Psoas muscle (tissue), 7 donors: ENCODE measurements at regions not wholly inside any gene's neighbourhood (a gene's known extent, or its start where the extent isn't known, plus 50 kb on each side); places are given as distances from the start of the nearest gene placed in this dataset.

Experiments
- ATAC-seq, 4 donors: fragments of 200-7000 bp; cut with Tn5 transposase; one replicate each; pipeline ENCODE4 v1.9.1; 2020; ENCODE audit warnings: moderate library complexity in 3 of 4, mild to moderate bottlenecking in 2 of 4
- DNase-seq, 2 donors: peaks; one replicate each; pipeline ENCODE4 v3.0.0-alpha.2; 2020
- H3K27ac ChIP-seq: fragments of 200-600 bp; one replicate; pipeline ENCODE4 v1.8.0; 2022
- H3K27me3 ChIP-seq, 3 donors: fragments of 200-600 bp in 1 of 3; one replicate each; pipeline versions ENCODE4 v1.6.1 to v1.8.0; 2013 to 2022; ENCODE audit warnings: low read length in 2 of 3, mild to moderate bottlenecking in 2 of 3, moderate library complexity in 1 of 3; ENCODE audit not compliant: insufficient read depth in 3 of 3
- H3K36me3 ChIP-seq, 2 donors: fragments of 200-600 bp in 1 of 2; one replicate each; pipeline versions ENCODE4 v1.6.1 to v1.8.0; 2013 to 2022; ENCODE audit warnings: low read depth in 1 of 2, mild to moderate bottlenecking in 1 of 2, moderate library complexity in 1 of 2; ENCODE audit not compliant: insufficient read depth in 1 of 2
- H3K4me1 ChIP-seq: fragments of 200-600 bp; one replicate; pipeline ENCODE4 v1.8.0; 2022
- H3K4me3 ChIP-seq: fragments of 200-600 bp; one replicate; pipeline ENCODE4 v1.8.0; 2022; ENCODE audit warnings: mild to moderate bottlenecking
- H3K9me3 ChIP-seq: fragments of 200-600 bp; one replicate; pipeline ENCODE4 v1.8.0; 2022
- WGBS, 3 donors: extraction: QIAGEN DNeasy Blood & Tissue Kit; methylation state at CpG; one replicate each; pipeline versions ENCODE4 v1.1.6 to v1.1.7; 2013; 5-methylcytosine and 5-hydroxymethylcytosine counted together
- intact Hi-C, 2 donors: fragments of 100-400 bp; cut with DNase I; formaldehyde crosslinking; loops; one replicate each; pipeline versions ENCODE4 v1.11.0 to v1.14.2; 2022
- TF ChIP-seq, protein P1 (sequence below): fragments of 200-600 bp; IDR thresholded peaks from one replicate; pipeline ENCODE4 v1.8.0; 2022; ENCODE audit warnings: antibody characterized with exemption
- donor health status: healthy with polysubstance abuse.
- donor health status: DM: no; HTN: no; CAD: no; lungs with moderate emphysema.
- donor health status: Bipolar disorder and iron deficiency.
- donor health status: healthy.
- donor health status: DM: yes; HTN: yes; CAD: no.
- donor health status: DM: no; HTN: no; CAD: no.
- donor health status: DM: yes; HTN: yes; CAD: no.

DNA sequence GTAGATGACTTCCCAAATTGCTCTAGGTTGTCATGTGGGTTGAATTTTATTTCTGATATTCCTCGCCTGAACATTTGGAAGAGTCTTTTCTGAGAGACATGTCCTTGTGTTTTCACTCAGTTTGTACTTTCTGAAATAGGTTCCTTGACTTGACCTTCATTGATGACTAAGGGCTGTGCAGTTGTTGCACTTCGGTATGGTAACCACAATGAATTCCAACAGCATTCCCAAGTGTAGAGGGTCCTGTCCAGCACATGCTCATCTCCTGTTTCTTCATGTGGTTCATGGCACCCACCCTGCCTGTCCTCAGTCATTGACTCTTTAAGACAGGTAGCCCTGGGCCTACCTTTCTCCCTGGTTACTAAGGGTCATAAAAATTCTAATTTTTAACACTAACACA lies 527.8 kb downstream of the MTRR start:
- WGBS, 3 donors: 74 to 81% (median 79%) methylated on average over 2 of the region's 2 CpGs
- H3K4me1 ChIP-seq: no peaks in the 10 kb centered on the region
- TF ChIP-seq, protein P1, sequence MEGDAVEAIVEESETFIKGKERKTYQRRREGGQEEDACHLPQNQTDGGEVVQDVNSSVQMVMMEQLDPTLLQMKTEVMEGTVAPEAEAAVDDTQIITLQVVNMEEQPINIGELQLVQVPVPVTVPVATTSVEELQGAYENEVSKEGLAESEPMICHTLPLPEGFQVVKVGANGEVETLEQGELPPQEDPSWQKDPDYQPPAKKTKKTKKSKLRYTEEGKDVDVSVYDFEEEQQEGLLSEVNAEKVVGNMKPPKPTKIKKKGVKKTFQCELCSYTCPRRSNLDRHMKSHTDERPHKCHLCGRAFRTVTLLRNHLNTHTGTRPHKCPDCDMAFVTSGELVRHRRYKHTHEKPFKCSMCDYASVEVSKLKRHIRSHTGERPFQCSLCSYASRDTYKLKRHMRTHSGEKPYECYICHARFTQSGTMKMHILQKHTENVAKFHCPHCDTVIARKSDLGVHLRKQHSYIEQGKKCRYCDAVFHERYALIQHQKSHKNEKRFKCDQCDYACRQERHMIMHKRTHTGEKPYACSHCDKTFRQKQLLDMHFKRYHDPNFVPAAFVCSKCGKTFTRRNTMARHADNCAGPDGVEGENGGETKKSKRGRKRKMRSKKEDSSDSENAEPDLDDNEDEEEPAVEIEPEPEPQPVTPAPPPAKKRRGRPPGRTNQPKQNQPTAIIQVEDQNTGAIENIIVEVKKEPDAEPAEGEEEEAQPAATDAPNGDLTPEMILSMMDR: no peak
- no peak for ATAC-seq
- DNase-seq: no peak
- no peaks in the 10 kb centered on the region for H3K9me3 ChIP-seq
- H3K27ac ChIP-seq: no peak overlapping the region
- H3K4me3 ChIP-seq: no peak overlapping the region
- intact Hi-C loops: no loop called here
- no peaks in the 10 kb centered on the region for H3K27me3 ChIP-seq
- no peaks in the 10 kb centered on the region for H3K36me3 ChIP-seq

DNA sequence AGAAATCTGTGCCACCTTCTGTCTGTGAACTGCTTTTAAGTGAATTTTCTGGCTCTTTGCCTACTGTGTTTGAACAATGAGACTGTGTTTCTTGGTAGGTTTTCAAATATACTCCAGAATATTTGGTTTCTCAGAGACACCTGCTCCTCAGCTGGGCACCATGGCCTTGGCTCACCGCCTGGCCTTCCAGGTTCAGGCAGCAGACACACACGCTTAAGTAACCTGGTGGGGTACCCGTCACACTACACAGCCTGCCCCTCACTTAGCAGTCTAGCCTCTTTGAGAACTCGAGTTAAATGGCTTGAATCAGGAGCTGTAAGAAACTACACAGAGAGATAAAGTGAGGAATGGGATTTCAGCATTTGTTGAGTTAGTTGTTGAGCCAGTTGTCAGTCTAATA lies 530.5 kb downstream of the MTRR start:
- H3K27ac ChIP-seq: no peak overlapping the region
- H3K9me3 ChIP-seq: no peaks in the 10 kb centered on the region
- TF ChIP-seq, protein P1: no peak
- DNase-seq (no peak), ATAC-seq (no peak)
- no peaks in the 10 kb centered on the region for H3K36me3 ChIP-seq
- H3K4me1 ChIP-seq: no peaks in the 10 kb centered on the region
- no peak overlapping the region for H3K4me3 ChIP-seq
- no peaks in the 10 kb centered on the region for H3K27me3 ChIP-seq
- 48 to 58% (median 54%) methylated on average over 4 of the region's 4 CpGs for WGBS, 3 donors
- intact Hi-C loops: no loop called here

DNA sequence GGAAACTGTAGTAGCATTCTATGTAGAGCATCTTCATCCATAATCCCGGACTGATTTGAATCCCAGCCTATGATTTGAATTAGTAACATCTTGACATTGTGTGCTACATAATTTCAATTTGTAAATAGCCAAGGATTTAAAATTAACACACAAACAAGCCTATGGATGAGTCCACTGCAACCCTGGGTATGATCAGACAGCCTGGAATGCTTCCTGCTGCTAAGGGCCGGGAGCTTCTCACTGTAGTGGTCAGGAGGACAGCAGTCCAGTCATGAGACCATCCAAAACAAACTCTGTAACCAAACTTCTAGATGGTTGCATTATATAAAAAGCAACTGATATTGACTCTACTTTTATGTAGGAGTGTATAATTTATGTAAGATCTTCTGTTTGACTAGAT lies 539.3 kb downstream of the MTRR start:
- Histone ChIP-seq H3K4me1 (no peaks in the 10 kb centered on the region), H3K4me3 (no peak overlapping the region), H3K27ac (no peak overlapping the region), H3K9me3 (peaks cover 4% of the 10 kb centered on the region), H3K36me3 (no peaks in the 10 kb centered on the region), H3K27me3 (no peaks in the 10 kb centered on the region)
- TF ChIP-seq, protein P1: no peak
- ATAC-seq: no peak
- WGBS, 3 donors: 80 to 92% (median 84%) methylated on average over 2 of the region's 2 CpGs
- DNase-seq: no peak
- intact Hi-C loops: no loop called here

DNA sequence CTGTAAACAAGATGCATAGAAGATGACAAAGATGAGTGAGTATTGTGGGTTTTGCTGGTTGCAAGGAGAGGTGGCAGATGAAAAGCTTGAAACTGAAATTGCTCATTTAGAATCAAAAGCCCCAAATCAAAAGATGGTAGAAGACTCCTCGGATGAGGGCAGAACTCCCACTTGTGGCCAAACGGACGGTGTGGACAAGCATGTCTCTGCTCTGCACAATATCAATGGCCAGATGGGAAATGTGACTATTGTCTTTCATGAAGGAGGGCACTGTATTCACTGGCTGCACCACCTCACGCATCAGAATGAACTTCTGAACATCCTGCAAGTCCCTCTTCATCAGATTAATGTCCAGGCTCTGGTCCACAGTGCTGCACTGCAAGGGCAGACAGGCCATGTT lies 541.7 kb downstream of the MTRR start:
- ATAC-seq: no peak
- no peaks in the 10 kb centered on the region for H3K36me3 ChIP-seq
- no peak overlapping the region for H3K27ac ChIP-seq
- TF ChIP-seq, protein P1: no peak
- H3K4me1 ChIP-seq: no peaks in the 10 kb centered on the region
- WGBS, 3 donors: 76 to 83% (median 78%) methylated on average over 4 of the region's 4 CpGs
- H3K4me3 ChIP-seq: no peak overlapping the region
- no peaks in the 10 kb centered on the region for H3K9me3 ChIP-seq
- H3K27me3 ChIP-seq: no peaks in the 10 kb centered on the region
- intact Hi-C loops: no loop called here
- no peak for DNase-seq

DNA sequence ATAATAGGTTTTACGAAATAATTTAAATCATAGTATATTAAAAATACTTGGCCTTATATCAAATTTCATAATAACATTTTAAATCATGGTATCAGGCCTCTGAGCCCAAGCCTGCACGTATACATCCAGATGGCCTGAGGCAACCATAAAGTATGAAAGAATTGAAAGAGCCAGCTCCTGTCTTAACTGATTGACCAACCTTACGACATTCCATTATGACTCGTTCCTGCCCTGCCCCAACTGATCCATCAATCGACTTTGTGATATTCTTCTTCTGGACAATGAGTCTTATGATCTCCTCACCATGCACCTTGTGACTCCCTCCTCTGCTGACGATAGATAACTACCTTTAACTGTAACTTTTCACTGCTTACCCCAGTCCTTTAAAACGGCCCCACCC lies 545.0 kb downstream of the MTRR start:
- H3K36me3 ChIP-seq: no peaks in the 10 kb centered on the region
- H3K27me3 ChIP-seq: no peaks in the 10 kb centered on the region
- TF ChIP-seq, protein P1: no peak
- no peaks in the 10 kb centered on the region for H3K9me3 ChIP-seq
- DNase-seq (no peak), ATAC-seq (no peak)
- WGBS, 3 donors: 70 to 83% (median 78%) methylated on average over 7 of the region's 7 CpGs
- H3K4me3 ChIP-seq: no peak overlapping the region
- no peaks in the 10 kb centered on the region for H3K4me1 ChIP-seq
- H3K27ac ChIP-seq: no peak overlapping the region
- intact Hi-C loops: no loop called here
